GM10266 (cell line): ENCODE measurements at regions not wholly inside any gene's neighbourhood (a gene's known extent, or its start where the extent isn't known, plus 50 kb on each side); places are given as distances from the start of the nearest gene placed in this dataset.
"Not testable (repeated sequence)": the region's sequence is repeated elsewhere in the genome, so short reads cannot be mapped to it uniquely, and the experiment has no call there.

ENCODE experiments used
- DNase-seq: peaks from one replicate; pipeline ENCODE4 v3.0.0; 2012; ENCODE audit errors: extremely low spot score
- TF ChIP-seq, protein P1 (sequence below): IDR thresholded peaks from 2 replicates; pipeline ENCODE4 v1.5.1; 2012; ENCODE audit warnings: mild to moderate bottlenecking, low read depth; ENCODE audit not compliant: control insufficient read depth, insufficient read depth; ENCODE audit errors: missing control alignments

DNA sequence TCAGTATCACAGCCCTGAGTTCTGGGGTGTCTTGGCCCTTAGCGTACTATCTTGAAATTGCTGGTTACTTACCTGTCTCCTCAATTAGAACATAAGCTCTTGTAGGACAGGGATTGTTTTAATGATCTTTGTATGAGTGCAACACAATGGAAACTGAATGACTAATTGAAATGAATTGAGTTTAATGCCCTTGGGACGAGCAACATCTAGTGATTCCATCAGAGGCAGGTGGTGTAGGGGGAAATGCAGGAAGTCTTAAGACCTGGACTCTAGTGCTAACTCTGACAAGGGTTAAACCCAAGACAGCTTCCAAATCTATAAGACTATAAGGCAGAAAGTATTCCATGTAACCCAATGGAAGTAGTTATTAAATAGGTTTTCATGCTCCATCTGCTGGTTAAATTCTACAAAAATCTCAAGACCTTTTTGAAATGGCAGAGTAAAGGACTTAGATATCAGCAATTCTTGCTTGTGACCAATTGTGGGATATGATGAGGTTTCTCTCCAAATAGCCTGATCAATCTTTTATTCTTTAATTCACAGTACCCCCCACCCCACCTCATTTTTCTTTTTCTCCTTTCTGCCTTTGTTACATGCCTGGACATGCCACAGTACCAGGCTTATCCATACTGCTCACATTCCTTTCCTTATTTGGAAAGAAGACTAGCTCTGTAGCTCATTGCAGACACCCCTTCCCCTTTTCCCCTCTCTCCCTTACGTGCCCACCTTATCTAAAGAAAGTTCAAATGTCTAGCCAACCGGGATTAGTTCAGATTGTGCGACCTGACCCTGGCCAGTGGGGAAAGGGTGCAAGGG lies 340.8 kb downstream of the PAPSS1 start:
- TF ChIP-seq, protein P1, sequence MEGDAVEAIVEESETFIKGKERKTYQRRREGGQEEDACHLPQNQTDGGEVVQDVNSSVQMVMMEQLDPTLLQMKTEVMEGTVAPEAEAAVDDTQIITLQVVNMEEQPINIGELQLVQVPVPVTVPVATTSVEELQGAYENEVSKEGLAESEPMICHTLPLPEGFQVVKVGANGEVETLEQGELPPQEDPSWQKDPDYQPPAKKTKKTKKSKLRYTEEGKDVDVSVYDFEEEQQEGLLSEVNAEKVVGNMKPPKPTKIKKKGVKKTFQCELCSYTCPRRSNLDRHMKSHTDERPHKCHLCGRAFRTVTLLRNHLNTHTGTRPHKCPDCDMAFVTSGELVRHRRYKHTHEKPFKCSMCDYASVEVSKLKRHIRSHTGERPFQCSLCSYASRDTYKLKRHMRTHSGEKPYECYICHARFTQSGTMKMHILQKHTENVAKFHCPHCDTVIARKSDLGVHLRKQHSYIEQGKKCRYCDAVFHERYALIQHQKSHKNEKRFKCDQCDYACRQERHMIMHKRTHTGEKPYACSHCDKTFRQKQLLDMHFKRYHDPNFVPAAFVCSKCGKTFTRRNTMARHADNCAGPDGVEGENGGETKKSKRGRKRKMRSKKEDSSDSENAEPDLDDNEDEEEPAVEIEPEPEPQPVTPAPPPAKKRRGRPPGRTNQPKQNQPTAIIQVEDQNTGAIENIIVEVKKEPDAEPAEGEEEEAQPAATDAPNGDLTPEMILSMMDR = no peak
- no peak for DNase-seq

DNA sequence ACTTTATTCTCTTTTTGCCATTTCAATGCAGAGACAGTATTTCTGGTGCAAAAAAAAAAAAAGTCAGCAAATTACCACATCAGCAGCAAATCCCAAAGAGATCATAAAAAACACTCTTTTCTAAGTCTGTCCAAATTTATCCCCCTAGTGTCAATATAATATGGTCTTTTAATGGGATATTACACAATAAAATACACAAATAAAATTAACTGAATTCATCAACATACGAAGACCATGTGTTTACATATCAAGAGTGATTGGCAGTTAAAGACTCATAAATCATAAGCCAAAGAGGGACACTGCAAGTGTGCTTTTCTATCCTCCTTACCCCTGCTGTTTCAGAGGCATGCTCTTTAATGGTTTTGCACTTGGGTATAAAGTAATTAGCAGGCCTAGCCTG lies 340.2 kb upstream of the DKK2 start:
- TF ChIP-seq, protein P1 = no peak
- DNase-seq = no peak

DNA sequence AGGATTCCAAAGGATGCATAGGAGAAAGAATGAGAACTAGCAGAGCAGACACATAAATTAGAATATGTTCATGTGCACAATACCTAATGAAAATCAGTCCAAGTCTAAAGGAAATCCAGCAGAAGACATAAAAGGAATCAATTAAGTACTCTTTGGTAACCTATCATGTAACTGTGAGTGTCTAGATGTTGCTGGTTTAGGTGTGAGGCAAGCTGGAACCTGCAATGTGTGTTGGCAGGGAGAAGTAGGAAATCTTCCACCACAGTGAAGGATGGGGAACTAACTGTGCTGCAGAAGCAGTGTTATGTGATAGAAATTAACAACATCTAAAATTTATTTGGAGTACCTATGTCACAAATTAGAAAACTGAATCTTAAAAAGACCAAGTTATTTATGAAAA lies 330.8 kb upstream of the DKK2 start:
- TF ChIP-seq, protein P1 = no peak
- DNase-seq = no peak

DNA sequence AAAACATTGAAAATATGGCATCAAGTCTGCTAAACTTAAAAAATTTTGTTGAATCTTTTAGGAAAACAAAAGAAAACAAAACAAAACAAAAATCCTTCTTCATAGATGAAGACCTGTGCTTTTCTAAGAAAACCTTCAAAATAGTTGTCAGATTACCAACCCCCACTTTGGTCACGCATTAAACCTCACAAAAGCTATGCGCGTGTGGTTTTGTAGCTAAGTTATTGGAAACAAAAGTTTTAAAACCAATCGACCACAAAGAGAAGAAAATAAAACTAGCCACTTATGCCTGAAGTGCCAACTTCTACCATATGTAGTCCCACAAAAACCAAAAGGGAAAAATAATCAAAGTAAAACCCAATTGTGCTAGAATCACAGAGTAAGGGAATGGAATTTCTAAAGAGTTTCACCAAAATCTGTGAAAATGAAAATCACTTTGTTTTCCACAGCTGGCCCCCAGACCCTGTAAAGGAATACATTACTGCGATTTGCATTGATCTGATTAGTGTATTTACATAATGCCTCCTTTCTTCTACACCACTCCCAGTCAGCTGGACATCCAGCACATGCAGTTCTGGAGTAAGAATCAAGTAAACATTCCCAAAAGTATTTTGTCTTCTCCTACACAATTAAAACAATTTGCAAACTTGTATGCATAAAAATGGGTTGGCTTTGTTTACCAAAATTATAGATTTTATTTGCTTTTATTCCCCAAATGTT lies 330.1 kb upstream of the DKK2 start:
- TF ChIP-seq, protein P1 = no peak
- DNase-seq = no peak

DNA sequence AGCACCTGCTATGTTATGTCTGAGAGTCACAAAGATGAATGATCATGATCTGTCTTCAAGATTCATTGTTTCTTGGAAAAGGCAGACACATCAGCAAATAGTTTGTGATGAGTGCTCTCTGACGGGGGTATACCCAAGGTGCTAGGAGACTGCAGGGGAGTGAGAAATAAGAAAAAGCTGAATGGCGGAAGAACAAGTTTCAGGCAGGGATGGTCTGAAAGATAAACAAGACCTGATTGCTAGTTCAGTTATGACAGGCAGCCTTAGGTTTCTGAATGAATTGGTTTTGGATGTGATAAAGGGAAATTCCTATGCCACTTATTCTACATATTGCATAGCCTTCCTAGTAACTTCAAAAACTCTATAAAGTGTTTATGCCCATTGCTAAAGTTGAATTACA lies 327.0 kb upstream of the DKK2 start:
- TF ChIP-seq, protein P1 = no peak

DNA sequence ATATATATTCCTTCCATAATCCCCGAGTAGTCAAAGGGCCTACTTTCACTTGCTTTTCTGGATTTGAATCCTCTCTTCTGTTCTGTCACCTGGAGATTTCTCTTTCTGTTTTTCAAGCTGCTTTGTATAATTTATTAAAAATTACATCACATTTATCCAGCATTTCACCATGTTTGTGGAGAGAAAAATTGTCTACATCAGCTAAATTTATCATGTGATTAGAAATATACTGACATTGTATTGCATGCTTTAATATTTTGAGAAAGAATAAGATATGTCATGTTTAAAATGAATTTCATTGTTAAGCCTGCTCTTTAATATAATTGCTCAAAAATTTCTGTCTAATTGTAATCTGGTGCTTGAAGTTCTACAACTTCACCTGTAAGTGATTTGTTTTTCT lies 323.1 kb upstream of the DKK2 start:
- DNase-seq = no peak
- TF ChIP-seq, protein P1 = no peak

More for the DNA sequence above, 327.0 kb upstream of the DKK2 start:
- no peak for DNase-seq

DNA sequence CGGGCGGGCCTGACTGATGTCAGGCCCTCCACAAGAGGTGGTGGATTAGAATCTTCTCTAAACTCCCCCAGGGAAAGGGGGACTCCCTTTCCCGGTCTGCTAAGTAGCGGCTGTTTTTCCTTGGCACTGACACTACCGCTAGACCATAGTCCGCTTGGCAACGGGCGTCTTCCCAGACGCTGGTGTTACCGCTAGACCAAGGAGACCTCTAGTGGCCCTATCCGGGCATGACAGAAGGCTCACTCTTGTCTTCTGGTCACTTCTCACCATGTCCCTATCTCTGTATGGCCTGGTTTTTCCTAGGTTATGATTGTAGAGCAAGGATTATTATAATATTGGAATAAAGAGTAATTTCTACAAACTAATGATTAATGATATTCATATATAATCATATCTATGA lies 318.2 kb upstream of the DKK2 start:
- not testable (repeated sequence) for DNase-seq
- TF ChIP-seq, protein P1 = peak; percentile 14
